ENCODE measurements at regions not wholly inside any gene's neighbourhood (a gene's known extent, or its start where the extent isn't known, plus 50 kb on each side); places are given as distances from the start of the nearest gene placed in this dataset.
"Not testable (repeated sequence)": the region's sequence is repeated elsewhere in the genome, so short reads cannot be mapped to it uniquely, and the experiment has no call there.

DNA sequence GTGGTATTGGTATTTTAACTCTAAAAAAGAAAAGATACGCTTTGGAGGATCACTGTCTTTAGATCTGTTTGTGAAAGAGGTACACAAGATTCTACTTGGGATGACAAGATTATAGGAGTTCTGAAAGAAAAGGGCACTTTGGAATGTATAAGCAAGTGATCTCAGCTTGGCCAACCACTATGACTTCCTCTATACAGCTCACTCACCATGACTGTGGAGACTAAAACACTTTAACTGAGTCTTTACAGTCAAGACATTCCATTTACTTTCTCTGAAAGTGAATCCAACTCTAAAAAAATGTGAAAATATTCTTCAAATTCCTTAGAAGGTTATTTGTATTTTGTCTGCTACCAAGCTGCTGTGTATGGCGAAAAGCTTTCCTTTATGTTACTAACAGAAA is 181.7 kb upstream of the KCTD7 start:
- TF ChIP-seq, protein P1, sequence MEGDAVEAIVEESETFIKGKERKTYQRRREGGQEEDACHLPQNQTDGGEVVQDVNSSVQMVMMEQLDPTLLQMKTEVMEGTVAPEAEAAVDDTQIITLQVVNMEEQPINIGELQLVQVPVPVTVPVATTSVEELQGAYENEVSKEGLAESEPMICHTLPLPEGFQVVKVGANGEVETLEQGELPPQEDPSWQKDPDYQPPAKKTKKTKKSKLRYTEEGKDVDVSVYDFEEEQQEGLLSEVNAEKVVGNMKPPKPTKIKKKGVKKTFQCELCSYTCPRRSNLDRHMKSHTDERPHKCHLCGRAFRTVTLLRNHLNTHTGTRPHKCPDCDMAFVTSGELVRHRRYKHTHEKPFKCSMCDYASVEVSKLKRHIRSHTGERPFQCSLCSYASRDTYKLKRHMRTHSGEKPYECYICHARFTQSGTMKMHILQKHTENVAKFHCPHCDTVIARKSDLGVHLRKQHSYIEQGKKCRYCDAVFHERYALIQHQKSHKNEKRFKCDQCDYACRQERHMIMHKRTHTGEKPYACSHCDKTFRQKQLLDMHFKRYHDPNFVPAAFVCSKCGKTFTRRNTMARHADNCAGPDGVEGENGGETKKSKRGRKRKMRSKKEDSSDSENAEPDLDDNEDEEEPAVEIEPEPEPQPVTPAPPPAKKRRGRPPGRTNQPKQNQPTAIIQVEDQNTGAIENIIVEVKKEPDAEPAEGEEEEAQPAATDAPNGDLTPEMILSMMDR (IDR thresholded peaks at IDR 0.05) = not testable (repeated sequence)
- TF ChIP-seq EZH2 (IDR thresholded peaks at IDR 0.05; ENCODE audit: borderline replicate concordance, insufficient read depth, low read depth, low read length, poor library complexity, severe bottlenecking) = not testable (repeated sequence)

Measured in B cell (primary cell).